GM12864 (cell line): ENCODE measurements at regions not wholly inside any gene's neighbourhood (a gene's known extent, or its start where the extent isn't known, plus 50 kb on each side); places are given as distances from the start of the nearest gene placed in this dataset.

Experiments used
- DNase-seq: peaks from one replicate; pipeline ENCODE4 v3.0.0-alpha.2; 2011; ENCODE audit warnings: low read depth
- H3K4me3 ChIP-seq: 2 replicates; pipeline ENCODE4 v1.5.1; 2011; ENCODE audit warnings: mild to moderate bottlenecking, low read depth, low read length, control low read depth
- CTCF ChIP-seq: IDR thresholded peaks from 2 replicates; pipeline ENCODE4 v1.5.1; 2011; ENCODE audit warnings: low read depth, mild to moderate bottlenecking, moderate library complexity, low read length, control low read depth, inconsistent platforms; ENCODE audit errors: missing control alignments

GRCh38 chr2:173435574-173435973 lies 80.9 kb downstream of the CDCA7 start:
- H3K4me3 ChIP-seq, result no peak overlapping the region
- no peak for TF ChIP-seq CTCF
- DNase-seq, result no peak

GRCh38 chr2:173436088-173436487 lies 81.4 kb downstream of the CDCA7 start:
- no peak for DNase-seq
- no peak for TF ChIP-seq CTCF
- H3K4me3 ChIP-seq, result no peak overlapping the region

- TF ChIP-seq CTCF, result no peak
- H3K4me3 ChIP-seq, result no peak overlapping the region
- DNase-seq, result no peak
Observed at GRCh38 chr2:173441222-173441621, 86.5 kb downstream of the CDCA7 start.

- TF ChIP-seq CTCF, result no peak
- DNase-seq, result no peak
Observed at GRCh38 chr2:173442542-173442941, 87.9 kb downstream of the CDCA7 start.

GRCh38 chr2:173446722-173447121 lies 92.0 kb downstream of the CDCA7 start:
- no peak overlapping the region for H3K4me3 ChIP-seq
- no peak for DNase-seq
- TF ChIP-seq CTCF, result no peak

More at GRCh38 chr2:173442542-173442941, 87.9 kb downstream of the CDCA7 start:
- H3K4me3 ChIP-seq, result no peak overlapping the region

GRCh38 chr2:173448938-173449471 lies 94.3 kb downstream of the CDCA7 start:
- DNase-seq, result peak; percentile 76
- H3K4me3 ChIP-seq, result peak overlapping the region; percentile 43
- peak; percentile 81 for TF ChIP-seq CTCF

- no peak for TF ChIP-seq CTCF
- peak; percentile 5 for DNase-seq
- no peak overlapping the region for H3K4me3 ChIP-seq
Observed at GRCh38 chr2:173451118-173451517, 96.4 kb downstream of the CDCA7 start.
